Left hindlimb (tissue), 1 donor: ENCODE measurements at regions not wholly inside any gene's neighbourhood (a gene's known extent, or its start where the extent isn't known, plus 50 kb on each side); places are given as distances from the start of the nearest gene placed in this dataset.
"Not testable (repeated sequence)": the region's sequence is repeated elsewhere in the genome, so short reads cannot be mapped to it uniquely, and the experiment has no call there.

Source experiments
- DNase-seq: peaks from one replicate; pipeline ENCODE4 v3.0.0-alpha.2; 2018

GRCh38 chr6:5896476-5897200 lies 110.1 kb downstream of the NRN1 start:
- DNase-seq = no peak

- no peak for DNase-seq
Observed at GRCh38 chr6:5894357-5894756, 112.4 kb downstream of the NRN1 start.

- no peak for DNase-seq
Observed at GRCh38 chr6:5893295-5893694, 113.4 kb downstream of the NRN1 start.

GRCh38 chr6:5892669-5893068 lies 114.1 kb downstream of the NRN1 start:
- DNase-seq = no peak

GRCh38 chr6:5878792-5879191 lies 127.9 kb downstream of the NRN1 start:
- no peak for DNase-seq

GRCh38 chr6:5876076-5876475 lies 130.6 kb downstream of the NRN1 start:
- DNase-seq = no peak

- DNase-seq = not testable (repeated sequence)
Observed at GRCh38 chr6:5873976-5874375, 132.7 kb downstream of the NRN1 start.

- DNase-seq = no peak
Observed at GRCh38 chr6:5871296-5871695, 135.4 kb downstream of the NRN1 start.

GRCh38 chr6:5869676-5870075 lies 137.0 kb downstream of the NRN1 start:
- DNase-seq = no peak

GRCh38 chr6:5869261-5869660 lies 137.5 kb downstream of the NRN1 start:
- DNase-seq = no peak

- no peak for DNase-seq
Observed at GRCh38 chr6:5866547-5867051, 140.1 kb downstream of the NRN1 start.

- no peak for DNase-seq
Observed at GRCh38 chr6:5865506-5866031, 141.2 kb downstream of the NRN1 start.

GRCh38 chr6:5860849-5861248 lies 145.9 kb downstream of the NRN1 start:
- DNase-seq = no peak

- no peak for DNase-seq
Observed at GRCh38 chr6:5855787-5856470, 150.8 kb downstream of the NRN1 start.

- no peak for DNase-seq
Observed at GRCh38 chr6:5854899-5855298, 151.8 kb downstream of the NRN1 start.

GRCh38 chr6:5851261-5851757 lies 155.4 kb downstream of the NRN1 start:
- DNase-seq = peak; percentile 49

- DNase-seq = no peak
Observed at GRCh38 chr6:5850848-5851255, 155.9 kb downstream of the NRN1 start.

GRCh38 chr6:5846889-5847288 lies 159.8 kb downstream of the NRN1 start:
- no peak for DNase-seq

- DNase-seq = no peak
Observed at GRCh38 chr6:5846335-5846734, 160.4 kb downstream of the NRN1 start.

GRCh38 chr6:5843078-5843477 lies 163.6 kb downstream of the NRN1 start:
- no peak for DNase-seq

GRCh38 chr6:5840734-5841390 lies 165.9 kb downstream of the NRN1 start:
- peak; percentile 36 for DNase-seq

- DNase-seq = no peak
Observed at GRCh38 chr6:5838656-5839396, 167.9 kb downstream of the NRN1 start.

GRCh38 chr6:5837323-5837722 lies 169.4 kb downstream of the NRN1 start:
- DNase-seq = no peak
